Neutrophil (primary cell): ENCODE measurements at regions not wholly inside any gene's neighbourhood (a gene's known extent, or its start where the extent isn't known, plus 50 kb on each side); places are given as distances from the start of the nearest gene placed in this dataset.

Experiments
- H3K27ac ChIP-seq: fragments of 200-600 bp; sonication (generic); 2 replicates; pipeline ENCODE4 v1.5.1; 2016; ENCODE audit warnings: mild to moderate bottlenecking, moderate library complexity
- H3K27me3 ChIP-seq: fragments of 200-600 bp; sonication (generic); 2 replicates; pipeline ENCODE4 v1.6.0; 2016; ENCODE audit warnings: mild to moderate bottlenecking
- H3K36me3 ChIP-seq: fragments of 200-600 bp; sonication (generic); 2 replicates; pipeline ENCODE4 v1.5.1; 2017
- H3K4me1 ChIP-seq, 2 experiments: fragments of 200-600 bp in 1 of 2; sonication (generic) in 1 of 2; 1 replicate in 1 of 2; 2 replicates in 1 of 2; pipeline versions ENCODE4 v1.5.1 to v1.6.1; 2013 to 2016; ENCODE audit warnings: low read depth in 1 of 2, low read length in 1 of 2, mild to moderate bottlenecking in 1 of 2, moderate library complexity in 1 of 2; ENCODE audit not compliant: control insufficient read depth in 1 of 2, insufficient read depth in 1 of 2
- H3K4me3 ChIP-seq, 2 experiments: fragments of 200-600 bp in 1 of 2; sonication (generic) in 1 of 2; 1 replicate in 1 of 2; 2 replicates in 1 of 2; pipeline ENCODE4 v1.5.1; 2013 to 2016; ENCODE audit warnings: low read depth in 1 of 2, low read length in 1 of 2, mild to moderate bottlenecking in 1 of 2, moderate library complexity in 1 of 2
- H3K9me3 ChIP-seq: fragments of 200-600 bp; sonication (generic); 2 replicates; pipeline ENCODE4 v1.5.1; 2016
- CTCF ChIP-seq: fragments of 200-600 bp; sonication (generic); IDR thresholded peaks from 2 replicates; pipeline ENCODE4 v1.5.1; 2016; ENCODE audit warnings: antibody characterized with exemption

DNA sequence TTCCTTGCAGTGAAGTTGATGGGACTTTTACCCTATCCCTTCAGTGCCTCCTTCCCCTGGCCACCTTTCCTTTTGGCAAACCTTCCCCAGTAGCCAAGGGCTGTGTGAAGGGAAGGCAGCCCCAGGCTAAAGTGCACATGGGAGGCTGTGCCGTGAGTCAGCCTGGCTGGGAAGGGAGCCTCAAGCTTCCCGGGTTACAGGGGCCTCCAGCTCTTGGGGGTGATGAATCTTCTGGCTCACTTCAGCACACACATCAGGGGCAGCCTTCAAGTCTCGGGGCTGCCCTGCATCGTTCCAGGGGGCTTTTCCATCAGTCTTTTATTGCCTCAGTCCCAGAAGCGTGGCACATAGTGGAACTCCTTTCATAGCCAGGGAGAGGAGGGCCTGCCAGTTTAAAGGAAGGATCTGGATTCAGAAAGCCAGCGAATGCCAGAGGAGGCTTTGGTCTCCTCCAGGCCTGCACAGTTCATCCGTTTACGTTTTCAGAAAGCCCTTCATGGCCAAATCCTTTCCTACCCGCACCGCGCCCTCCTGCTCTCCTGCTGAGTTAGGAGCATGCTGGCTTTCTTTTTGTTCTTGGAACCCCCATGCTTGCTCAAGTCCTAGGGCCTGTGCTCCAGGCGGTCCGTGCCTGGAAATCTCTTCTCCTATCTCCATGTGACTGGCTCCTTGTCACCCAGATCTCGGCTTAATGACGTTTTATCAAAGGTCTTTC is 134.8 kb upstream of the KLF4 start:
- no peak for TF ChIP-seq CTCF
- no peaks in the 10 kb centered on the region for H3K9me3 ChIP-seq
- no peak overlapping the region for H3K27ac ChIP-seq
- no peaks in the 10 kb centered on the region for H3K36me3 ChIP-seq
- no peaks in the 10 kb centered on the region for H3K4me1 ChIP-seq
- H3K4me3 ChIP-seq, result no peak overlapping the region
- H3K27me3 ChIP-seq, result no peaks in the 10 kb centered on the region

GRCh38 chr9:107621436-107621835 is 131.9 kb upstream of the KLF4 start:
- Histone ChIP-seq H3K9me3 (no peaks in the 10 kb centered on the region), H3K27me3 (no peaks in the 10 kb centered on the region), H3K4me1 (peaks cover 0 to 3% of the 10 kb centered on the region in 2 experiments), H3K36me3 (no peaks in the 10 kb centered on the region), H3K4me3 (no peak overlapping the region), H3K27ac (no peak overlapping the region)
- TF ChIP-seq CTCF, result no peak

- no peak overlapping the region for H3K27ac ChIP-seq
- H3K4me3 ChIP-seq, result no peak overlapping the region
- H3K9me3 ChIP-seq, result no peaks in the 10 kb centered on the region
- H3K4me1 ChIP-seq, result peaks cover 6 to 10% of the 10 kb centered on the region in 2 experiments
- H3K27me3 ChIP-seq, result no peaks in the 10 kb centered on the region
- no peaks in the 10 kb centered on the region for H3K36me3 ChIP-seq
- no peak for TF ChIP-seq CTCF
These were observed 131.2 kb upstream of the KLF4 start for GRCh38 chr9:107620801-107621200.

- Histone ChIP-seq H3K9me3 (no peaks in the 10 kb centered on the region), H3K4me3 (no peak overlapping the region), H3K27me3 (no peaks in the 10 kb centered on the region), H3K27ac (no peak overlapping the region), H3K36me3 (no peaks in the 10 kb centered on the region), H3K4me1 (peaks cover 11 to 15% of the 10 kb centered on the region in 2 experiments)
- no peak for TF ChIP-seq CTCF
These were observed 130.7 kb upstream of the KLF4 start for GRCh38 chr9:107620236-107620635.

DNA sequence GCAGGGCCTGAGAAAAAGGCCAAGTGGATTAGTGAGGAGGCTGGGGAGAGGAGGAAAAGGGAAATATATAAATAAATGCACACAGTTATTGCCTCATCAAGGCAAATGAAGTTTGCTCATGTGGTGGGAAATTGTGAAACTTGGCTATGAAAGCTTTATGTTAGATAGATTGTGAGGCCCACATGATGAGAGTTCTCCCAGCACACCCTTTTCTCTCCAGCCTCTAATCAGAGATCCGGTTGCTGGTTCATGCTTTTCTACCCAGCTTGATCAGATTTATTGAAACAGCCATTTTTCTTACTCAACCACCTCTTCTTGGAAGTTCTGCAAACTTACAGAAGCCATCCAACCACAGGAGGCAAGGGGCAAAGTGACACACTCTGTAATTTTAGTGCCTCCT is 125.8 kb upstream of the KLF4 start:
- Histone ChIP-seq H3K27ac (peak overlapping the region; percentile 75), H3K9me3 (no peaks in the 10 kb centered on the region), H3K27me3 (no peaks in the 10 kb centered on the region), H3K4me1 (peaks cover 54 to 58% of the 10 kb centered on the region in 2 experiments), H3K36me3 (no peaks in the 10 kb centered on the region), H3K4me3 (no peak overlapping the region)
- no peak for TF ChIP-seq CTCF
